Kidney capillary endothelial cell (primary cell): ENCODE measurements at regions not wholly inside any gene's neighbourhood (a gene's known extent, or its start where the extent isn't known, plus 50 kb on each side); places are given as distances from the start of the nearest gene placed in this dataset.
"Not testable (repeated sequence)": the region's sequence is repeated elsewhere in the genome, so short reads cannot be mapped to it uniquely, and the experiment has no call there.

Experiments used
- DNase-seq: peaks from one replicate; pipeline ENCODE4 v3.0.0-alpha.2; 2018; ENCODE audit warnings: low spot score

GRCh38 chr4:141346144-141346543 lies 125.4 kb downstream of the ZNF330 start:
- DNase-seq = peak; percentile 55

- no peak for DNase-seq
These were observed 127.0 kb downstream of the ZNF330 start for GRCh38 chr4:141347684-141348083.

GRCh38 chr4:141348125-141348524 lies 127.4 kb downstream of the ZNF330 start:
- DNase-seq = peak; percentile 51

GRCh38 chr4:141348573-141348972 lies 127.9 kb downstream of the ZNF330 start:
- no peak for DNase-seq

- DNase-seq = no peak
These were observed 128.5 kb downstream of the ZNF330 start for GRCh38 chr4:141349236-141349635.

GRCh38 chr4:141350122-141350905 lies 129.6 kb downstream of the ZNF330 start:
- DNase-seq = no peak

- DNase-seq = no peak
These were observed 131.6 kb downstream of the ZNF330 start for GRCh38 chr4:141352331-141352730.

- peak; percentile 64 for DNase-seq
These were observed 132.3 kb downstream of the ZNF330 start for GRCh38 chr4:141352909-141353525.

- no peak for DNase-seq
These were observed 135.7 kb downstream of the ZNF330 start for GRCh38 chr4:141356321-141356962.

- no peak for DNase-seq
These were observed 136.3 kb downstream of the ZNF330 start for GRCh38 chr4:141356963-141357335.

GRCh38 chr4:141368241-141368640 lies 147.5 kb downstream of the ZNF330 start:
- DNase-seq = not testable (repeated sequence)

GRCh38 chr4:141371206-141371605 lies 150.5 kb downstream of the ZNF330 start:
- DNase-seq = no peak

- DNase-seq = no peak
These were observed 155.2 kb downstream of the ZNF330 start for GRCh38 chr4:141375855-141376254.

GRCh38 chr4:141376769-141377168 lies 156.1 kb downstream of the ZNF330 start:
- DNase-seq = no peak

- no peak for DNase-seq
These were observed 166.6 kb downstream of the ZNF330 start for GRCh38 chr4:141387299-141387698.

- DNase-seq = no peak
These were observed 167.8 kb downstream of the ZNF330 start for GRCh38 chr4:141388481-141388880.

- no peak for DNase-seq
These were observed 169.0 kb downstream of the ZNF330 start for GRCh38 chr4:141389649-141390048.

- DNase-seq = no peak
These were observed 169.9 kb downstream of the ZNF330 start for GRCh38 chr4:141390571-141390970.

GRCh38 chr4:141391293-141391692 lies 170.6 kb downstream of the ZNF330 start:
- no peak for DNase-seq

GRCh38 chr4:141391771-141392170 lies 171.1 kb downstream of the ZNF330 start:
- DNase-seq = no peak

GRCh38 chr4:141395246-141395830 lies 174.6 kb downstream of the ZNF330 start:
- DNase-seq = no peak

- no peak for DNase-seq
These were observed 175.2 kb downstream of the ZNF330 start for GRCh38 chr4:141395919-141396318.

- no peak for DNase-seq
These were observed 182.0 kb downstream of the ZNF330 start for GRCh38 chr4:141402712-141403111.
